OCI-LY1 (cell line): ENCODE measurements at regions not wholly inside any gene's neighbourhood (a gene's known extent, or its start where the extent isn't known, plus 50 kb on each side); places are given as distances from the start of the nearest gene placed in this dataset.

Experiments used
- EZH2 ChIP-seq: fragments of 200-600 bp; sonication (generic), shearing (Covaris generic); IDR thresholded peaks from 2 replicates; pipeline ENCODE4 v1.8.0; 2017; ENCODE audit warnings: borderline replicate concordance, mixed run types, mild to moderate bottlenecking, antibody characterized with exemption, low read length, moderate library complexity, mixed read lengths
- TF ChIP-seq, protein P1 (sequence below): fragments of 200-600 bp; sonication (generic), shearing (Covaris generic); IDR thresholded peaks from 2 replicates; pipeline ENCODE4 v1.5.1; 2017; ENCODE audit warnings: mild to moderate bottlenecking, antibody characterized with exemption, low read length, moderate library complexity, mixed read lengths

DNA sequence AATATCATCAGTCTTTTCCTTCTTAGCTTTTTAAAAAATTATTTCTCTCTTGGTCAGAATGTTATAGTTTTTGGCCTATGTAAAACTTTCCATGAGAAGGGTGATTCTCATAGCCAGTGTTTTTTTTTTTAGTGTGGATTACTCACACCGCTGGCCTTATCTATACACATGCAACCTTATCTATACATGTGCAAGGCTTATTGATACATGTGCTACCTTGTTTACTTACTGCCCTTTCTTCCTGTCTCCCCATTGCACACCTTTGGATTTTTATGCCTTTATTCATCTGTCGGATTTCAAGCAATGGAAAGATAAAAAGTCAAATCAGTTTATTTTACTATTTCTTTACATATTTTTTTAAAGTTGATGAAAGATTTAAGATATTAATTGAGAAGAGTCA is 660.0 kb upstream of the FZD8 start:
- TF ChIP-seq, protein P1, sequence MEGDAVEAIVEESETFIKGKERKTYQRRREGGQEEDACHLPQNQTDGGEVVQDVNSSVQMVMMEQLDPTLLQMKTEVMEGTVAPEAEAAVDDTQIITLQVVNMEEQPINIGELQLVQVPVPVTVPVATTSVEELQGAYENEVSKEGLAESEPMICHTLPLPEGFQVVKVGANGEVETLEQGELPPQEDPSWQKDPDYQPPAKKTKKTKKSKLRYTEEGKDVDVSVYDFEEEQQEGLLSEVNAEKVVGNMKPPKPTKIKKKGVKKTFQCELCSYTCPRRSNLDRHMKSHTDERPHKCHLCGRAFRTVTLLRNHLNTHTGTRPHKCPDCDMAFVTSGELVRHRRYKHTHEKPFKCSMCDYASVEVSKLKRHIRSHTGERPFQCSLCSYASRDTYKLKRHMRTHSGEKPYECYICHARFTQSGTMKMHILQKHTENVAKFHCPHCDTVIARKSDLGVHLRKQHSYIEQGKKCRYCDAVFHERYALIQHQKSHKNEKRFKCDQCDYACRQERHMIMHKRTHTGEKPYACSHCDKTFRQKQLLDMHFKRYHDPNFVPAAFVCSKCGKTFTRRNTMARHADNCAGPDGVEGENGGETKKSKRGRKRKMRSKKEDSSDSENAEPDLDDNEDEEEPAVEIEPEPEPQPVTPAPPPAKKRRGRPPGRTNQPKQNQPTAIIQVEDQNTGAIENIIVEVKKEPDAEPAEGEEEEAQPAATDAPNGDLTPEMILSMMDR: no peak
- no peak for TF ChIP-seq EZH2
